Inflammatory macrophage treated with lipopolysaccharide for 4 hours (primary cell): ENCODE measurements at regions not wholly inside any gene's neighbourhood (a gene's known extent, or its start where the extent isn't known, plus 50 kb on each side); places are given as distances from the start of the nearest gene placed in this dataset.

Source experiments
- DNase-seq: peaks from one replicate; pipeline ENCODE4 v3.0.0-alpha.2; 2020

GRCh38 chr14:104344818-104345620 is 206.6 kb downstream of the KIF26A start:
- no peak for DNase-seq

- no peak for DNase-seq
Measured at GRCh38 chr14:104345621-104346462, 207.5 kb downstream of the KIF26A start.

- DNase-seq, result no peak
Measured at GRCh38 chr14:104346608-104347007, 208.2 kb downstream of the KIF26A start.

GRCh38 chr14:104348741-104349140 is 210.4 kb downstream of the KIF26A start:
- DNase-seq, result no peak

- DNase-seq, result no peak
Measured at GRCh38 chr14:104349950-104350349, 211.6 kb downstream of the KIF26A start.

- no peak for DNase-seq
Measured at GRCh38 chr14:104350463-104351185, 212.2 kb downstream of the KIF26A start.

- no peak for DNase-seq
Measured at GRCh38 chr14:104351849-104352492, 213.6 kb downstream of the KIF26A start.

GRCh38 chr14:104352493-104353220 is 214.3 kb downstream of the KIF26A start:
- DNase-seq, result no peak

- DNase-seq, result no peak
Measured at GRCh38 chr14:104353221-104353920, 215.0 kb downstream of the KIF26A start.

GRCh38 chr14:104353921-104354701 is 215.7 kb downstream of the KIF26A start:
- DNase-seq, result no peak

- DNase-seq, result no peak
Measured at GRCh38 chr14:104355101-104356019, 217.0 kb downstream of the KIF26A start.

- DNase-seq, result no peak
Measured at GRCh38 chr14:104356020-104356737, 217.8 kb downstream of the KIF26A start.

- DNase-seq, result no peak
Measured at GRCh38 chr14:104356738-104357688, 218.6 kb downstream of the KIF26A start.

- no peak for DNase-seq
Measured at GRCh38 chr14:104357689-104358527, 219.5 kb downstream of the KIF26A start.

GRCh38 chr14:104358528-104359300 is 220.3 kb downstream of the KIF26A start:
- no peak for DNase-seq
